GM18907 (cell line): ENCODE measurements at regions not wholly inside any gene's neighbourhood (a gene's known extent, or its start where the extent isn't known, plus 50 kb on each side); places are given as distances from the start of the nearest gene placed in this dataset.
"Not testable (repeated sequence)": the region's sequence is repeated elsewhere in the genome, so short reads cannot be mapped to it uniquely, and the experiment has no call there.

Experiments used
- ATAC-seq: cut with Tn5 transposase; IDR thresholded peaks from one replicate; pipeline ENCODE4 v1.9.1; 2021; ENCODE audit warnings: mild to moderate bottlenecking, moderate library complexity; ENCODE audit not compliant: unreplicated experiment

DNA sequence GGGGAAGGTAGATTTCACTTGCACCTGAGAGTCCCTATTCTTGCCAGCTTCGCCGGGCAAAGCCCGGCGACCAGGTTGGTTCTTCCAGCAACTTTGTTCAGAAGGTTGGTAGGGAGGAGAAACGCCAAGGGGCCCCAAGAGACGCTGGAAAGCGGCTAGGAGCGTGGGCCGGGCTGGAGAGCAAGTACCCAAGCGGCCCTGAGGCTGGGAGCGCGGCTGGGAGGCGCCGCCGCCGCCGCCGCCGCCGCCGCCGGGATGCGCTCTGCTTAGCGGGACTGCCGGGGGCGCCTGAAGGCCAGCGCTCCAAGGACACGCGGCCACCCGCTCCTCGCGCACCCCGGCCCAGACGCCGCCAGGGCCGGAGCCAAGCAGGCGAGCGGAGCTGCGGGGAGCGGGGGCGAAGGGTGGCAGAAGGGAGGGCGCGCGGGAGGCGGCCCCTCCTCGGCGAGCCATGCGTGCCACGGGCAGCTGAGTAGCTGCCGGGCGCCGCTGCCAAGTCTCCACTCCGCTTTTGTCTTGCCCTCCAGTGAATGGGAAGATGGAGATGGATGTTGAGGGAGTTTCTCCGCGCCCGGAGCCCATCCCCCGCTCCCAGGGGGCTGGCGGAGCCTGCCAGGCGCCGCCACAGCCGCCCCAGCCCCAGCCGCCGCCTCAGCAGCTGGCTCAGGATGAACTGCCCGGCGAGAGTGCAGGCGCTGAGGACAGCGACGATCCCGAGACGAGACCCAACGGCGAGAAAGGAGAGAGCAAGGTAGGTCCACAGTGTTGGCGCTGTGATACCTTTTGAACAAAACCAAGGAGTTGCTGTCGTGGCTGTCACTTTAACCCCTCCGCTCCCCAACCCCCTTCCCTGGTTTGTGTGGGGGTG, 227.4 kb upstream of the AZI2 start:
- ATAC-seq: no peak

DNA sequence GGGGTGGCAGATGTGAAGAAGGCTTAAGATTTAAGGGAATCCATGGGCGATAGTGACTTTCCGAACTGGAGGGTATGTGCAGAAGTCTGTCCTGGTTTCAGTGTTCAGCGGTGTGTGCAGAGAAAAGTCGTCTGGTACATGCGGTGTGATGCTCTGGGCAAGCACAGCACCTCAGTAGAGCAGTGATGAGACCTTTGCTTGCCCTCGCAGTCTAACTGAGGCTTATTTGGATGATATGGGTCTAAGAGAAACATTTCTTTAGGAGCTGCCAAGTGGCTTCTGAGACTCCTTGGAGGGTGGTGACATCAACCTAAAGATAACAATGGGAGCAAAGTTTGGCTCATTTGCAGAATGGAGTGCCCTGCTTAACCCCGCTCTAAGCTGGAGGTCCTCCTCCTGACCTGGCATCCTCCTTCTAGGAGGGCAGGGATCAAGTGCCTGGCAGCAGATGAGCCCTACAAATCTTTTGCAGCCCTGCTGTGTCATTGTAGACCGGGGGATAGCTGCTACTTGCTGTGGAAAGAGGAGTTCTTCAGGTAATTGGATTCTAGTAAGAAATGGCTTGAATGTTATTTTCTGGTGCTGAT, 228.1 kb upstream of the AZI2 start:
- no peak for ATAC-seq

DNA sequence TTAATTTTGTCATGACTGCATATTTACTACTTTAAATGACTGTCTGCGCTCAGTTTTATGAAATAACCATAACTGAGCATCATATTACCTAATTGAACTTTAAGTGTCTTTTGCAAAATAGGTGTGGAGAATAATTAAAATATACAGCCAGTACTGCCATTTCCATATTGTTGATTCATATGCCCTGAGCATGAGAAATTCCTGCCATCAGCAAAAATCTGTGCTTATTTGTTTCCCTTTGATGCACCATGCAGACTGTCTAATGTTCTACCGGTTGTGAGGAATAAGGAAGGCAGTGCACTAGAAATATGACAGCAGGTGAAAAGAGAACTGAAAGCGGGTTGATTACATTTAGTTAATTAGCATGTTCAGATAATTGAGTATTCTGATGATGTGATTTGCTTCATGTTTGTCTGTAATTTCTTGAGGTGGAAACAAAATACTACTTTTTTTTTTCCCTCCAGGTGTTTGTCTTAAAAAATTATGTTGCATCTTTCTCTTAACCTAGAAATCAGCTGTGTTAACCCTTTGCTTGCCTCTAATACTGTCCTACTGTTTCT, 229.4 kb upstream of the AZI2 start:
- ATAC-seq: no peak

DNA sequence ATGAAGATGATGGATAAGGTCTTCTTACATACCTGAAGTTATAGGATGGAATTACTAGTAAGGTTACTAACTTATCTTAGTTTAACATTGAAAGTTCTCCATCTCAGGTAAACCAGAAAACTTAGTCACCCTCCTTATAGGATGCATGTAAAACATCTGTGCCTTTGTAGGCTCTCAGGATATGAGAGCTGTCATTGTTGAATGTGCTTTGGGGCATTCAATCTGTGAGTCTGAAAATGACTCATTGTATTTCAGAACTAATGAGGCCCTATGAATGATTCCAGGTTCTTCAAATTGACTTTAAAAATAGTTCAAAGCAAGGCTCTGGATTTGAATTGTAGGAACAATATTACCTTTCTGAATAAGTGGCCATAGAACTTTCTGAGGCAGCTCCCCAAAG, 237.7 kb upstream of the AZI2 start:
- ATAC-seq: peak; percentile 76

DNA sequence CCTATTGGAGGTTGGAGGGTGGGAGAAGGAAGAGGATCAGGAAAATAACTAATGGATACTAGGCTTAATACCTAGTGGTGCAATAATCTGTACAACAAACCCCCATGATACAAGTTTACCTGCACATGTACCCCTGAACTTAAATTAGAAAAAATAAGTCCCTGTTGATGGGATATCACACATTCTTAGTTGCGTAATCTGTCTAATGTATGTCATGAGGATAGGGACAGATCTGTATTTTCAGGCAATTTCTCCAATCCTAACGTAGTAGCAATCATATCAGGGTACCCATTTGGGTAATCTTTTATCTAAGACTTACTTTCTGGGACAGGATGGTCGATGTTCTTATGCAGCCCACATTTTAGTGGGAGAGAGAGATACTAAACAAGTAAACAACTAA, 239.1 kb upstream of the AZI2 start:
- no peak for ATAC-seq

DNA sequence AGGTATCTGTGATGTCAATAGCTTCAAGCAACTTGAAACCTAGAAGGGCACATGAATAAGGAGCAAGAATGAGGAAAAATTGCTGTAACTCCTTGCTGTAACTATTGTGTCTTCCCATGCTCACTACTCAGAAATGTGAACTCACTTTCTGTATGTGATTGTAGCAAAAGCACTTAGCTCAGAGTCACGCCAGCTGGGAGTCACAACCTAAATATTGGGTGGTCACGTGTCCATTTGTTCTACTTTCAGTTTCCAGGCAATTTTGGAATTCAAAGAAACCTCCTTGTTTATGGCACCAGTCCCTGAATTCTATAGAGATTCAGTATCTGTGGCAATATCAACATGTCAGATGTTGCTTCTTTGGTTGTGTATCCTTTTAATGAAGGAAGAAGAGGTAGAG, 241.6 kb upstream of the AZI2 start:
- no peak for ATAC-seq

DNA sequence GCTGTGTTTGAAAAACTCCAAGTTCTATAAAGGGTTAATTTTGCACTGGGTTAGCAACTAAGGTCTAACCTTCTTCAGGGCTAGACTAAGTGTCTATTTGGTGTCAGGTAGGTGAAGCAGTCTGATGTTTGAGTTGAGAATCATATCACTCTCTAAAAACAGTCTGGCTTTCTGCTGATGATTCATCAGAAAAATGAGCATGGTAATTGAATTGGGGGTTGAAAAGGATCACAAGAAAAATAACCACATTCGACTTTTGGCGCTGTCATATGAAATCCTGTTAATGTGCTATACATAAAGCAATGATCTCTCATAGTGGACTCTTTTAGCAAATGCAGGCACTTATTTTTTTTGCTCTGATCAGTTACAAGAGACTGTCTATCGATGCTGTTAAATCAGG, 242.2 kb upstream of the AZI2 start:
- no peak for ATAC-seq

DNA sequence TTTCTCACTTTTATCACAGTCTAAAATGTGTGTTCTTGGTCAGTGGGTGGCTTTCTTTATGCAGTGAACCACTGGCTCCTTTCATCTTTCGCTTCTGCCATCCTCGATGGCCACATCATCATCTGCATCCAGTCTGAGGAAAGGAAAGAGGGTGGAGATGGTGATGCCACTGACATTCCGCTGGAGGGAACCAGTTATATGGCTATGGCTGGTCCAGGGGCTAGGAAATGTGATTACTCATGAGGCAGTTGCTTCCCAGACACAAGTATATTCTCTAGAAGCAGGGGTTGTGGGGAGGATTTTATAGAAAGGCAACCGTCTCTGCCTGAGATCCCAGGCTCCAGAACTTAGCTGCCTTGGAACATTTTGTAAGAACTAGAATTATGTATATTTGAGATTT, 246.7 kb upstream of the AZI2 start:
- no peak for ATAC-seq

DNA sequence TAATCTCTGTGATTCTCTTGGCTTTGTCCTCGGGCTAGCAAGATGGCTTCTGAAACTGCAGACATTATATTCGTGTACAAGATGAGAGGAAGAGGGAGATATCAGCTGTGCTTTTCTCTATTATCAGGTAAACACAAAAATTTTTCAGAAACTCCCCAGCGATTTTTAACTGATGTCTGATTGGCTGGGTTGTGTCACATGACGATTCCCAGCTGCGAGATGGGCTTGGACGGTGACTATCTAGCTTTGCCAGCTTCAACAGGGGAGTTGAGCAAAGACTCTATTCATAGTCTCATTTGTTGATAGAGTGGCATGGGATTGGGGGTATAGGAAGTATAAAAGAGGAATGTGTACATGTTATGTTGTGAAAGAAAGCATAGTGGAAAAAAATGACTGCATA, 248.8 kb upstream of the AZI2 start:
- no peak for ATAC-seq

DNA sequence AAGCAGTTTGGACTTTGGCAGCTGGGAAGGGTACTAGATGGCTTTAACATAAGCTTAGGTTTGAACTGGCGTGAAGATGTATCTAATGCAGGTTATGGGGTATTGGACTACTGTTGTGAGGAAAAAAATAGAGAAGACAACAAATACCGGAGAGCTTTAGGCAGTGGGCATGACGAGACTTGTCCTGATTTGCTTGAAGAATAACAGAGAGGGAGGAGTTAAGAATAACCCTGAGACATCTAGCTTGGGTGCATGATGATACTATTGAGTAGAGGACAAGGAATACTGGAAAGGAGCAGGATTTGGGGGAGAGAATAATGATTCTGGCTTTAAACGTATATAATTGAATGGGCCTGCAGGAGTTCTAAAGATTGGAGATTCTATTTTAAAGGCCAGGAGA, 249.5 kb upstream of the AZI2 start:
- ATAC-seq: no peak

DNA sequence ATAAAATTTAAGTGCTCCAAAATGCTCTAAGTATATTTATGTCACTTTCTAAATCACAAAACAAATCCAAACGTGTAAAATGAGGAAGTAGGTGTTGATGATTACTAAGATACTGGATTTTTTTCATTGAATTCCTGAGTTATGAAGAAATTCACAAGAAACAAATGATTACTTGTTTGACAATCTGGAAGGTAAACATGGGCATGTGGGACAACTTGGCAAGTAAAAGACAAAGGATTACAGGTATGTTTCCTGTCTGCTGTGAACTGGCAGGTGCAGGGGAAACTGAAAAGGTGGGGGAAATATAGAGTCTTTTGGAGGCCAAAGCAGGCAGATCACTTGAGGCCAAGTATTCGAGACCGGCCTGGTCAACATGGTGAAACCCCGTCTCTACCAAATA, 252.7 kb upstream of the AZI2 start:
- ATAC-seq: no peak

DNA sequence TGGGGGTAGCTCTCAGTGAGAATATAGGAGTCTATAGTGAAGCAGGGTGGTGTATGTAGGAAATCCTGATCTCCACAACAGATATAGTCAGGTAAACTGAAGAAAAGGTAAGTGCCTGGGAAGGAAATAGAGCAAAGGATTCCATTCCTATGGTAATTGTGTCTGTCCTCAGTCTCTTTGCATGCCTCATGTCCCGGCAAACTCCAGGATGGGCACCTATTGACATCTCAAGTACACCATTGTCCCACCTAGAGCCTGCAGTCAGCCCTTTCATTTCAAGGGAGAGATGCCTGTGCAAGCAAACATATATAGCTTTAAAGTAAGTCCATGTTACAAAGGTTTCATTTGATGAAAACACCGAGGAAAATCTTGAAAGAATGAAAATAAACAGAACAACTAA, 257.7 kb upstream of the AZI2 start:
- no peak for ATAC-seq

DNA sequence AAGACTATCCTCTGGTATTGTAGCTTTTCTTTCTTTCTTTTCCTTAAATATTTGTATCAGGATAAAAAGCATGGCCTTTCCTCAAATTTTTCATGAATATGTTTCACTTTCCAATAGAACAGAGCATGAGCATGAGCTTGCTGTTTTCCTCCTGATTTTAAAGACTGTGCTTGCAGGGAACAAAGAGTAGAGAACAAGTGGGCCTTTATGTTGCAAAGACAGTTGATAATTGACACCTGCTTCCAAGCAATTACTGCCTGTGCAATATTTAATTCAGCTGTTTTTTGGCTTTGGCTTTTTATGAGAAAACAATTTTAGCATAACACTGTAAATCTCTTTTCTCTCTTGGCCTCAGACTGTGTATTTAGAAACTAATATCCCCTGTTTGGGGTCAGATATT, 263.6 kb upstream of the AZI2 start:
- ATAC-seq: no peak

DNA sequence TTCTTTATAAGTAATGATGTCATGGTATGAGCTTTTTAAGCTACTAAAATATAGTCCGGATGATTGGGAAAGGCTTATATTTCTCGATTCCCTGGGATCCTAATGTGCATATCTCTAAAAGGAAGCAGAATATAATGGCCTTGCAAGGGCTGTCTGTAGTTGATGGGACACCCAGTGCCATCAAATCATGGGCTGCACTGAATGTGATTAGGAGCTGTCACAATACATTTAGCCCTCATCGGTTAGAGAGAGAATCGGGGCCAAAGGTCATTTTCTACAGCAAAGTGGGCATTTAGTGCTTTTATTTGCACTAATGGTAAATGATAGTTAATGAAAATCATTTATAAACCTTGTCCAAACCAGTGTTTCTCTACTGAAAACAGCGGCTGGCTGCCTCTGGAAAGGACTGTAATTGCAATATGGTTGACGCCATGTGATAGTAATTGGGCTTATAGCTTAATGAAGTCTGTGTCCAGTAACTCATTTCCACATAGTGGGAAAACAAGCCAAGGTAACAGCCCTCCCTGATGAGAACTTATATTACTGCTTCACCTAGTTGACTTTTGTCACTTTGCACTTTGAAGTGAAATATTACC, 265.0 kb upstream of the AZI2 start:
- ATAC-seq: no peak

DNA sequence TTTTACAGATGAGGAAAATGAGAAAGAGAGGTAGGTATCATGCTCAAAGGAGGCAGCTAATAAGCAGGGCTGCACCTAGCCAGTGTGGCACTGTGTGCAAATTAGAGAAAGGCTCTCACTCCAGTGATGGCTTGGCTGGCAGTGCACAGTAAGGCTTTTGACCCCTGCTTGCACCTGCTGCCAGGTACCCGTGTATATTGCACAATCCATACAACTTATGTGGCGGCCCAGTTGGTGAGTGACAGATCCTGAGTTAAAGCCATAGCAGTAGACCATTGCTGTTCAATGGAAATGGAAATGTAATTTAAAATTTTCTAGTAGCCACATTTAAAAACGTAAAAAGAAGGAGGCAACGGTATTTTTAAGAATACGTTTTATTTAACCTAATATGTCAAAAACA, 266.4 kb upstream of the AZI2 start:
- no peak for ATAC-seq

DNA sequence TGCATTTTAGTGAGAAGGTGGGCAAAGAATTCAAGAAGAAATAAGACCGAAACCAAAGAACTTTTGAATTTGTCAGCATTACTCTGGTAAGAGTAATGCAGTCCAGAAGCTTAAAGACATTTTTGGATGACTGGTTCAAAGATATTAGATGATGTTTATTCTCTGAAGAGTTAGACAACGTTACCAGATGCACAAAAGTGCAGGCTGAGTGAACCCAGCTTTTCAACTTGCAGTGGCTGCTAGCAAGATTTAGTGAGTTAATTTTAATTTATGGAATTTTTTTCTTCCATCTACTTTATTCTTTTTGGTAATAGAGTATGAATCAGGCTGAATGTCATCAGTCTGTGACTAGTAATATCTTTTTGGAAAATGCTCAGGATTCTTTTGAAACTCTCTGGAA, 267.3 kb upstream of the AZI2 start:
- ATAC-seq: no peak

DNA sequence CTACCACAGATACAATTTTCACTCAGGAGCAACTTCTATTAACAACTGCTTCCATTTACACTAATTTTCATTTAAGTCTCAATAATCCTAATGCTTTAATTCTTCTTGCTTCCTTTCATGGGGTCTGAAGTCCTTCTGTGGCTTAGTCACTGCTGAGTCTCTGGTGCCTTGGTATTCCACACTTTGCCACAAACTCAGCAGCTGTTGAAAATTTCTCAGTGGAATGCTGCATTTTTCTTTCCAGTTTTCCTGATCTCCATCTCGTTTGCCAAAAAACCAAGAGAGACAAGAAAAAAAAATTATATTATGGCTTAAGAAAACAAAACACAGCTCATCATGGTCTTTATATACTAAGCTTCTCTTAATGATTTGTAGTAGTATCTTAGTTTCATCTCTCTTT, 269.2 kb upstream of the AZI2 start:
- no peak for ATAC-seq

DNA sequence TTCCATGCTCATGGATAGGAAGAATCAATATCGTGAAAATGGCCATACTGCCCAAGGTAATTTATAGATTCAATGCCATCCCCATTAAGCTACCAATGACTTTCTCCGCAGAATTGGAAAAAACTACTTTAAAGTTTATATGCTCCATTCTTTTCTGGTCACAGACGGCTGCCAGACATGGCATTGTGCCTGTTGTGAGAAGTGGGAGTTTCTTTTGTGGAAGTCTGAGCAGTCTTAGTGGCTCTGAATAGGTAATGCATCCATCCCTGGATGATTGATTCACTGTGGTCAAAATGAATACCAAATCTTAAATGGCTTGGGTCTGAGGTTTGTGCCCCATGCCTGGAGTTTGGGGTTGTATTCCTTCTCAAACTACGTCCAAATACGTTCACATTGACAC, 274.5 kb upstream of the AZI2 start:
- no peak for ATAC-seq

DNA sequence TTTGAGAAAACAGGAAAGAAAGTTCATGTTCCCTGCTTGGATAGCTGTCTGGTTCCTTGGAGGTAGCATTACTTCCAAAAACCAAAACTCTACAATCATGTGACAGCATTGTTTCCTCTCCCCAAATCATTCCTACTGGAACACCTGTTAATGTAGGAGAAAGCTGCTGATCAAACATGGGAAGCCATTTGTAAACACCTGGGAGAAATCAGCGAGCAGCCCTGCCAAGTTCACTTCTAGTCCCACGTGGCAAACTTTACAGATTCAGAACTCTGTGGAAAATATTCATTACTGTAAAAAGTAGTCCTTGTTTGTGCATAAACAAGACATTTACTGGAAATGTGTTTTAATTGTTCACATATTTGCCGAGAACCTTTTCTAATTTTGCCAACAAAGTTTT, 275.5 kb upstream of the AZI2 start:
- ATAC-seq: no peak

DNA sequence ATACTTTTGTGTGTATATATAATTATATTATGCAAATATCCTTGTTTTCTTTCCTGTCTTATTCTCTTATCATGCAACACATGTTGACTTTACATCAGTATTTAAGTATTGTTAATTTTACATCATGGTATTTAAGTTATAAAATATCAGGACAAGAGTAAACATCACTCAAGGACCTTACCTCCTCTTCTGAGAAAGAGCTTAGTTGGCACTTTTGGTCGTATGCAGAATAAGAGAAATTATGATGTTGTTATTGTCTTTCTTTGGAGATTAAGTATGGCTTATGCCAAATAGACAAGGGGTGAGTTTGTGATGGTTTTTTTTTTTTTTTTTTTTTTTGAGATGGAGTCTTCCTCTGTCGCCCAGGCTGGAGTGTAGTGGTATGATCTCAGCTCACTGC, 279.2 kb upstream of the AZI2 start:
- ATAC-seq: not testable (repeated sequence)

DNA sequence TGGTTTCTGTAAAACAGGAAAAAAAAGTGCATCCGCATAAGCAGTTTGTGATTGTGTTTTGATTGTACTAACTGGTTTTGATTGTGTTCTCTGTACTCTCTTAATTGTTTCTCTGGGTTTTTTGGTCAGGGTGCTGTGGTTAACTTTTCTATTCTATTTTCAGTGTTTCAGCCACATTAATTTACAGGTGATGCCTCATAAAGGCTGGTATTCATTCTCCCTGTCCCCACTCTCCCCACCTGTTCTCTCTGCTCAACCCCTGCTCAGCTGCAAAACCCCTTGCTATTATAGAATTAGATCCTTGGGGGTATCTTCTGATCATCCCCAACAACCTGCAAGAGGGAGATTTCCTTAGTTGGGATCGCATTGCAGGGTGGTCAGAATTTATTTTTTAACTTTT, 285.4 kb upstream of the AZI2 start:
- ATAC-seq: no peak

DNA sequence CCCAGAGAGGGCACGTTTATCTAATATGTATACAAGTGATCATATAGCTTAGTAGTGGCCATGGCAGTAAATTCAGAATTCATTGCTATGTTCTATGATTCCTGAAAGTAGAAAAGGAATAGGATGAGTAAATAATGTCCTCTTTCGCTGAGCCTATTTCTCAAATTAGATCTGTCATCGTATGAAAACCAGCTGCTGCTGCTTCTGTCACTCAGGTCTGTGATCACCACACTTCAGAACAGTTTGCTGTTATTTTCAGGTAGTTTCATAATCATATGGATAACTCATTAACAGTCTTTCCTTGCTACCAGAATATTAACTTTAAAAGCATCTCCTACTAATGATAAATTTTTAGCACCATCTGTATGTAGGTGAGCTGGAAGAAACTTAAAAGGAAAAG, 289.1 kb upstream of the AZI2 start:
- peak; percentile 72 for ATAC-seq
